ENCODE measurements at regions not wholly inside any gene's neighbourhood (a gene's known extent, or its start where the extent isn't known, plus 50 kb on each side); places are given as distances from the start of the nearest gene placed in this dataset.

GRCh38 chr3:2024713-2025112 lies 74.0 kb upstream of the CNTN4 start:
- Mint-ChIP-seq H3K27me3 (peaks cover 0 to 2% of the 10 kb centered on the region in 2 donors), H3K27ac (no peak overlapping the region), H3K36me3 (no peaks in the 10 kb centered on the region), H3K4me1 (no peaks in the 10 kb centered on the region), H3K4me3 (no peak overlapping the region), H3K9me3 (peaks cover 0 to 4% (median 0%) of the 10 kb centered on the region in 8 donors)
- Histone ChIP-seq H3K36me3 (ENCODE audit: insufficient read depth, low read length) (no peaks in the 10 kb centered on the region), H3K27me3 (ENCODE audit: insufficient read depth, low read length) (no peaks in the 10 kb centered on the region), H3K9me3 (ENCODE audit: control insufficient read depth in 1 of 2, low read length in 2 of 2) (no peaks in the 10 kb centered on the region), H3K4me3 (ENCODE audit: low read length in 2 of 2) (no peak overlapping the region), H3K4me1 (ENCODE audit: insufficient read depth, low read length) (no peaks in the 10 kb centered on the region), H3K27ac (ENCODE audit: low read depth, low read length) (no peak overlapping the region)
- POLR2A ChIA-PET (ENCODE audit: partially characterized antibody) = no interaction called here
- intact Hi-C loops (cut with micrococcal nuclease) = no loop called here
- CTCF ChIA-PET (ENCODE audit: partially characterized antibody) = no interaction called here
- DNase-seq = no peak

- DNase-seq = no peak
- no peak overlapping the region for H3K4me3 Mint-ChIP-seq
- H3K36me3 ChIP-seq (ENCODE audit: insufficient read depth, low read length) = no peaks in the 10 kb centered on the region
- no peaks in the 10 kb centered on the region for H3K4me1 ChIP-seq (ENCODE audit: insufficient read depth, low read length)
- ChIA-PET CTCF (ENCODE audit: partially characterized antibody) (no interaction called here), POLR2A (ENCODE audit: partially characterized antibody) (no interaction called here)
- H3K27ac Mint-ChIP-seq = no peak overlapping the region
- no peak overlapping the region for H3K4me3 ChIP-seq (ENCODE audit: low read length in 2 of 2)
- H3K9me3 ChIP-seq (ENCODE audit: control insufficient read depth in 1 of 2, low read length in 2 of 2) = no peaks in the 10 kb centered on the region
- intact Hi-C loops (cut with micrococcal nuclease) = no loop called here
- no peaks in the 10 kb centered on the region for H3K4me1 Mint-ChIP-seq
- peaks cover 0 to 9% (median 1%) of the 10 kb centered on the region in 8 donors for H3K9me3 Mint-ChIP-seq
- no peak overlapping the region for H3K27ac ChIP-seq (ENCODE audit: low read depth, low read length)
- H3K27me3 Mint-ChIP-seq = no peaks in the 10 kb centered on the region
- no peaks in the 10 kb centered on the region for H3K36me3 Mint-ChIP-seq
- no peaks in the 10 kb centered on the region for H3K27me3 ChIP-seq (ENCODE audit: insufficient read depth, low read length)
Measured at GRCh38 chr3:2029559-2029958, 69.1 kb upstream of the CNTN4 start.

- Histone ChIP-seq H3K4me3 (ENCODE audit: low read length in 2 of 2) (no peak overlapping the region), H3K4me1 (ENCODE audit: insufficient read depth, low read length) (no peaks in the 10 kb centered on the region), H3K27ac (ENCODE audit: low read depth, low read length) (no peak overlapping the region), H3K27me3 (ENCODE audit: insufficient read depth, low read length) (no peaks in the 10 kb centered on the region), H3K9me3 (ENCODE audit: control insufficient read depth in 1 of 2, low read length in 2 of 2) (no peaks in the 10 kb centered on the region), H3K36me3 (ENCODE audit: insufficient read depth, low read length) (no peaks in the 10 kb centered on the region)
- intact Hi-C loops (cut with micrococcal nuclease) = no loop called here
- Mint-ChIP-seq H3K4me1 (no peaks in the 10 kb centered on the region), H3K27me3 (no peaks in the 10 kb centered on the region), H3K27ac (no peak overlapping the region), H3K36me3 (no peaks in the 10 kb centered on the region), H3K9me3 (no peaks in the 10 kb centered on the region), H3K4me3 (no peak overlapping the region)
- DNase-seq = no peak
- ChIA-PET CTCF (ENCODE audit: partially characterized antibody) (no interaction called here), POLR2A (ENCODE audit: partially characterized antibody) (no interaction called here)
Measured at GRCh38 chr3:2036076-2036475, 62.6 kb upstream of the CNTN4 start.

- Mint-ChIP-seq H3K36me3 (no peaks in the 10 kb centered on the region), H3K4me3 (no peak overlapping the region), H3K4me1 (no peaks in the 10 kb centered on the region), H3K27ac (no peak overlapping the region), H3K9me3 (no peaks in the 10 kb centered on the region), H3K27me3 (no peaks in the 10 kb centered on the region)
- Histone ChIP-seq H3K4me3 (ENCODE audit: low read length in 2 of 2) (no peak overlapping the region), H3K27ac (ENCODE audit: low read depth, low read length) (no peak overlapping the region), H3K9me3 (ENCODE audit: control insufficient read depth in 1 of 2, low read length in 2 of 2) (no peaks in the 10 kb centered on the region), H3K4me1 (ENCODE audit: insufficient read depth, low read length) (no peaks in the 10 kb centered on the region), H3K36me3 (ENCODE audit: insufficient read depth, low read length) (no peaks in the 10 kb centered on the region), H3K27me3 (ENCODE audit: insufficient read depth, low read length) (no peaks in the 10 kb centered on the region)
- DNase-seq = no peak
- intact Hi-C loops (cut with micrococcal nuclease) = no loop called here
- ChIA-PET POLR2A (ENCODE audit: partially characterized antibody) (no interaction called here), CTCF (ENCODE audit: partially characterized antibody) (no interaction called here)
Measured at GRCh38 chr3:2041931-2042330, 56.7 kb upstream of the CNTN4 start.
